ENCODE measurements at regions not wholly inside any gene's neighbourhood (a gene's known extent, or its start where the extent isn't known, plus 50 kb on each side); places are given as distances from the start of the nearest gene placed in this dataset.

- no peak overlapping the region for H3K4me3 ChIP-seq (ENCODE audit: low read depth, low read length)
- TF ChIP-seq CTCF (IDR thresholded peaks at IDR 0.05; ENCODE audit: low read depth, low read length): no peak
Measured at GRCh38 chr18:22346953-22347605, 70.6 kb downstream of the CTAGE1 start.

GRCh38 chr18:22346401-22346952 lies 71.2 kb downstream of the CTAGE1 start:
- no peak overlapping the region for H3K4me3 ChIP-seq (ENCODE audit: low read depth, low read length)
- no peak for TF ChIP-seq CTCF (IDR thresholded peaks at IDR 0.05; ENCODE audit: low read depth, low read length)

- no peak for TF ChIP-seq CTCF (IDR thresholded peaks at IDR 0.05; ENCODE audit: low read depth, low read length)
- no peak overlapping the region for H3K4me3 ChIP-seq (ENCODE audit: low read depth, low read length)
Measured at GRCh38 chr18:22345718-22346117, 72.0 kb downstream of the CTAGE1 start.

GRCh38 chr18:22344908-22345670 lies 72.6 kb downstream of the CTAGE1 start:
- no peak overlapping the region for H3K4me3 ChIP-seq (ENCODE audit: low read depth, low read length)
- no peak for TF ChIP-seq CTCF (IDR thresholded peaks at IDR 0.05; ENCODE audit: low read depth, low read length)

GRCh38 chr18:22344445-22344844 lies 73.3 kb downstream of the CTAGE1 start:
- no peak overlapping the region for H3K4me3 ChIP-seq (ENCODE audit: low read depth, low read length)
- TF ChIP-seq CTCF (IDR thresholded peaks at IDR 0.05; ENCODE audit: low read depth, low read length): no peak

GRCh38 chr18:22343613-22344012 lies 74.1 kb downstream of the CTAGE1 start:
- no peak overlapping the region for H3K4me3 ChIP-seq (ENCODE audit: low read depth, low read length)
- no peak for TF ChIP-seq CTCF (IDR thresholded peaks at IDR 0.05; ENCODE audit: low read depth, low read length)

- TF ChIP-seq CTCF (IDR thresholded peaks at IDR 0.05; ENCODE audit: low read depth, low read length): no peak
- H3K4me3 ChIP-seq (ENCODE audit: low read depth, low read length): no peak overlapping the region
Measured at GRCh38 chr18:22342625-22343024, 75.1 kb downstream of the CTAGE1 start.
